Thyroid gland (tissue), 4 donors: ENCODE measurements at regions not wholly inside any gene's neighbourhood (a gene's known extent, or its start where the extent isn't known, plus 50 kb on each side); places are given as distances from the start of the nearest gene placed in this dataset.

Experiments
- CTCF ChIP-seq, 6 experiments: fragments of 200-600 bp in 3 of 6; fragments of 450-650 bp in 3 of 6; sonication (generic) in 3 of 6; IDR thresholded peaks; one replicate each; pipeline ENCODE4 v1.5.1; 2016 to 2019; ENCODE audit warnings: antibody characterized with exemption in 6 of 6, mild to moderate bottlenecking in 2 of 6, inconsistent platforms in 1 of 6, moderate library complexity in 1 of 6
- POLR2A ChIP-seq, 2 donors: fragments of 450-650 bp; IDR thresholded peaks; one replicate each; pipeline ENCODE4 v1.6.1; 2017; ENCODE audit warnings: antibody characterized with exemption in 2 of 2, mild to moderate bottlenecking in 2 of 2, moderate library complexity in 1 of 2

GRCh38 chr1:56054959-56055358, 524.4 kb downstream of the PLPP3 start:
- TF ChIP-seq POLR2A (IDR thresholded peaks at IDR 0.05), result no peak
- no peak for TF ChIP-seq CTCF (IDR thresholded peaks at IDR 0.05)
